Mammary epithelial cell (primary cell): ENCODE measurements at regions not wholly inside any gene's neighbourhood (a gene's known extent, or its start where the extent isn't known, plus 50 kb on each side); places are given as distances from the start of the nearest gene placed in this dataset.

Source experiments
- EZH2 ChIP-seq: IDR thresholded peaks from 2 replicates; pipeline ENCODE4 v1.6.1; 2012; ENCODE audit warnings: low read length, inconsistent platforms, borderline replicate concordance
- TF ChIP-seq, protein P1 (sequence below), 2 donors: IDR thresholded peaks in 1 of 2; conservative IDR thresholded peaks in 1 of 2; 2 replicates each; pipeline ENCODE4 v1.5.1; 2011 to 2012; ENCODE audit warnings: inconsistent platforms in 2 of 2, low read length in 2 of 2, mild to moderate bottlenecking in 2 of 2, control low read depth in 1 of 2, low read depth in 1 of 2; ENCODE audit not compliant: insufficient read depth in 1 of 2; ENCODE audit errors: extremely low read depth in 1 of 2

DNA sequence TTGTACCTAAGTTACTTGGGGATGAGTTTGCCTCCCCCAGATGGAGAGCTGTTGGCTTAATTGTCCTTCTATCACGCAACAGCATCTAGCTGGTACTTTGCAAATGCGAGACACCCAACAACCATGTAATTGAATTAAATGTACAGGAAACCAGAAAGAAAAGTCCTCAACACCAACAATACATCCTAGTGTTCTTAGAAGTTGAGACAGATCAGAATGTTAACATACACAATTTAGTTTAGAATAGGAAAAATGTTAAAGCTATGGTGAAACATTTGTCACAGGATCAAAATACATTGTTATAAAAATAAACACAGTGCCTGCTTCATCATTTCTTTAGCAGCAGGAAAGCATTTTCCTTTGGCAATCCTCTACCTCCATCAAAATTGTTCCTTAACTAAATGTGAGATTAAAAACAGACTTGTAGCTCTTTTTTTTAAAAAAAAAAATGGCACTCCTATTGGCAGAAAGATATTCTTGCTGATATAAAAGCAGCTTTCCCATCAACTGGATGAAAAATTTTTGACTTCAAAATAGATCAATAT, 163.1 kb upstream of the MID1 start:
- TF ChIP-seq EZH2, result no peak
- TF ChIP-seq, protein P1, sequence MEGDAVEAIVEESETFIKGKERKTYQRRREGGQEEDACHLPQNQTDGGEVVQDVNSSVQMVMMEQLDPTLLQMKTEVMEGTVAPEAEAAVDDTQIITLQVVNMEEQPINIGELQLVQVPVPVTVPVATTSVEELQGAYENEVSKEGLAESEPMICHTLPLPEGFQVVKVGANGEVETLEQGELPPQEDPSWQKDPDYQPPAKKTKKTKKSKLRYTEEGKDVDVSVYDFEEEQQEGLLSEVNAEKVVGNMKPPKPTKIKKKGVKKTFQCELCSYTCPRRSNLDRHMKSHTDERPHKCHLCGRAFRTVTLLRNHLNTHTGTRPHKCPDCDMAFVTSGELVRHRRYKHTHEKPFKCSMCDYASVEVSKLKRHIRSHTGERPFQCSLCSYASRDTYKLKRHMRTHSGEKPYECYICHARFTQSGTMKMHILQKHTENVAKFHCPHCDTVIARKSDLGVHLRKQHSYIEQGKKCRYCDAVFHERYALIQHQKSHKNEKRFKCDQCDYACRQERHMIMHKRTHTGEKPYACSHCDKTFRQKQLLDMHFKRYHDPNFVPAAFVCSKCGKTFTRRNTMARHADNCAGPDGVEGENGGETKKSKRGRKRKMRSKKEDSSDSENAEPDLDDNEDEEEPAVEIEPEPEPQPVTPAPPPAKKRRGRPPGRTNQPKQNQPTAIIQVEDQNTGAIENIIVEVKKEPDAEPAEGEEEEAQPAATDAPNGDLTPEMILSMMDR (conservative IDR thresholded peaks at IDR 0.05 in 1 of 2, IDR thresholded peaks at IDR 0.05 in 1 of 2; ENCODE audit: extremely low read depth in 1 of 2, insufficient read depth in 1 of 2, low read depth in 1 of 2, low read length in 2 of 2), result no peak
